ENCODE measurements at regions not wholly inside any gene's neighbourhood (a gene's known extent, or its start where the extent isn't known, plus 50 kb on each side); places are given as distances from the start of the nearest gene placed in this dataset.
"Not testable (repeated sequence)": the region's sequence is repeated elsewhere in the genome, so short reads cannot be mapped to it uniquely, and the experiment has no call there.

- H3K4me3 ChIP-seq (ENCODE audit: control insufficient read depth in 1 of 2, extremely low read depth in 1 of 2, low read length in 1 of 2); H3K9me3 ChIP-seq; H3K27me3 Mint-ChIP-seq; H3K27ac Mint-ChIP-seq; ATAC-seq (replicated peaks in 1 of 4); POLR2A ChIA-PET; H3K27ac ChIP-seq (ENCODE audit: low read length); H3K9me3 Mint-ChIP-seq; H3K4me1 Mint-ChIP-seq; H3K36me3 ChIP-seq (ENCODE audit: control insufficient read depth in 2 of 2, extremely low read depth in 1 of 2, insufficient read depth in 1 of 2, low read length in 1 of 2); H3K4me3 Mint-ChIP-seq; CTCF ChIA-PET; DNase-seq; H3K36me3 Mint-ChIP-seq; H3K27me3 ChIP-seq (replicated peaks in 1 of 2; ENCODE audit: control insufficient read depth in 2 of 2, extremely low read depth in 1 of 2, insufficient read depth in 2 of 2, low read length in 1 of 2); H3K4me1 ChIP-seq (ENCODE audit: control insufficient read depth in 1 of 2, extremely low read depth in 1 of 2, insufficient read depth in 2 of 2, low read length in 2 of 2): not testable (repeated sequence)
- no CpG with 5 or more reads among the region's 3 CpGs for WGBS (ENCODE audit: insufficient coverage)
These were observed 132.1 kb upstream of the RIMBP3B start for GRCh38 chr22:21251435-21251834.

GRCh38 chr22:21282646-21283045 lies 100.9 kb upstream of the RIMBP3B start:
- H3K4me1 Mint-ChIP-seq; H3K4me3 ChIP-seq (ENCODE audit: control insufficient read depth in 1 of 2, extremely low read depth in 1 of 2, low read length in 1 of 2); H3K9me3 Mint-ChIP-seq; H3K4me1 ChIP-seq (ENCODE audit: control insufficient read depth in 1 of 2, extremely low read depth in 1 of 2, insufficient read depth in 2 of 2, low read length in 2 of 2); H3K27me3 ChIP-seq (replicated peaks in 1 of 2; ENCODE audit: control insufficient read depth in 2 of 2, extremely low read depth in 1 of 2, insufficient read depth in 2 of 2, low read length in 1 of 2); ATAC-seq (replicated peaks in 1 of 4); H3K27me3 Mint-ChIP-seq; CTCF ChIA-PET; POLR2A ChIA-PET; H3K27ac ChIP-seq (ENCODE audit: low read length); H3K9me3 ChIP-seq; H3K36me3 ChIP-seq (ENCODE audit: control insufficient read depth in 2 of 2, extremely low read depth in 1 of 2, insufficient read depth in 1 of 2, low read length in 1 of 2); H3K36me3 Mint-ChIP-seq; H3K4me3 Mint-ChIP-seq; H3K27ac Mint-ChIP-seq: not testable (repeated sequence)
- 100% methylated on average over 1 of the region's 10 CpGs for WGBS (ENCODE audit: insufficient coverage)
- DNase-seq: peak in 1 of 35 experiments; percentile 1

GRCh38 chr22:21293702-21294101 lies 89.8 kb upstream of the RIMBP3B start:
- H3K4me3 Mint-ChIP-seq; H3K9me3 ChIP-seq; H3K27ac ChIP-seq (ENCODE audit: low read length); H3K27ac Mint-ChIP-seq; H3K4me1 ChIP-seq (ENCODE audit: control insufficient read depth in 1 of 2, extremely low read depth in 1 of 2, insufficient read depth in 2 of 2, low read length in 2 of 2); POLR2A ChIA-PET; H3K4me1 Mint-ChIP-seq; H3K9me3 Mint-ChIP-seq; H3K36me3 Mint-ChIP-seq; ATAC-seq (replicated peaks in 1 of 4); CTCF ChIA-PET; H3K4me3 ChIP-seq (ENCODE audit: control insufficient read depth in 1 of 2, extremely low read depth in 1 of 2, low read length in 1 of 2); DNase-seq; H3K27me3 Mint-ChIP-seq; H3K27me3 ChIP-seq (replicated peaks in 1 of 2; ENCODE audit: control insufficient read depth in 2 of 2, extremely low read depth in 1 of 2, insufficient read depth in 2 of 2, low read length in 1 of 2); H3K36me3 ChIP-seq (ENCODE audit: control insufficient read depth in 2 of 2, extremely low read depth in 1 of 2, insufficient read depth in 1 of 2, low read length in 1 of 2): not testable (repeated sequence)
- WGBS (ENCODE audit: insufficient coverage): no CpG with 5 or more reads among the region's 6 CpGs

GRCh38 chr22:21327629-21328028 lies 55.9 kb upstream of the RIMBP3B start:
- H3K4me3 Mint-ChIP-seq; H3K9me3 ChIP-seq; H3K4me1 ChIP-seq (ENCODE audit: control insufficient read depth in 1 of 2, extremely low read depth in 1 of 2, insufficient read depth in 2 of 2, low read length in 2 of 2); H3K4me3 ChIP-seq (ENCODE audit: control insufficient read depth in 1 of 2, extremely low read depth in 1 of 2, low read length in 1 of 2); H3K27me3 Mint-ChIP-seq; H3K9me3 Mint-ChIP-seq; H3K36me3 Mint-ChIP-seq; DNase-seq; H3K27ac ChIP-seq (ENCODE audit: low read length); H3K27ac Mint-ChIP-seq; ATAC-seq (replicated peaks in 1 of 4); H3K27me3 ChIP-seq (replicated peaks in 1 of 2; ENCODE audit: control insufficient read depth in 2 of 2, extremely low read depth in 1 of 2, insufficient read depth in 2 of 2, low read length in 1 of 2); H3K36me3 ChIP-seq (ENCODE audit: control insufficient read depth in 2 of 2, extremely low read depth in 1 of 2, insufficient read depth in 1 of 2, low read length in 1 of 2); CTCF ChIA-PET; H3K4me1 Mint-ChIP-seq; POLR2A ChIA-PET: not testable (repeated sequence)
- no CpG with 5 or more reads among the region's 7 CpGs for WGBS (ENCODE audit: insufficient coverage)
